Stimulated activated CD8-positive, alpha-beta memory T cell treated with anti-CD3 and anti-CD28 coated beads, Interleukin-7, amount 100 ng/mL, for 1 hour (primary cell): ENCODE measurements at regions not wholly inside any gene's neighbourhood (a gene's known extent, or its start where the extent isn't known, plus 50 kb on each side); places are given as distances from the start of the nearest gene placed in this dataset.
"Not testable (repeated sequence)": the region's sequence is repeated elsewhere in the genome, so short reads cannot be mapped to it uniquely, and the experiment has no call there.

Experiments
- DNase-seq, 2 donors: peaks; one replicate each; pipeline ENCODE4 v3.0.0-alpha.2; 2020; ENCODE audit warnings: low read depth in 2 of 2

GRCh38 chr3:110323349-110323748 is 748.3 kb upstream of the NECTIN3 start:
- DNase-seq = no peak

- no peak for DNase-seq
These were observed 747.4 kb upstream of the NECTIN3 start for GRCh38 chr3:110324171-110324705.

- no peak for DNase-seq
These were observed 743.7 kb upstream of the NECTIN3 start for GRCh38 chr3:110327870-110328269.

- DNase-seq = not testable (repeated sequence)
These were observed 740.1 kb upstream of the NECTIN3 start for GRCh38 chr3:110331562-110331961.

- no peak for DNase-seq
These were observed 739.0 kb upstream of the NECTIN3 start for GRCh38 chr3:110332629-110333028.

- no peak for DNase-seq
These were observed 730.6 kb upstream of the NECTIN3 start for GRCh38 chr3:110341047-110341446.

- DNase-seq = no peak
These were observed 728.2 kb upstream of the NECTIN3 start for GRCh38 chr3:110343376-110343775.

GRCh38 chr3:110343945-110344344 is 727.7 kb upstream of the NECTIN3 start:
- no peak for DNase-seq

GRCh38 chr3:110344487-110344886 is 727.1 kb upstream of the NECTIN3 start:
- no peak for DNase-seq

- DNase-seq = no peak
These were observed 726.5 kb upstream of the NECTIN3 start for GRCh38 chr3:110344897-110345767.

GRCh38 chr3:110349295-110349694 is 722.3 kb upstream of the NECTIN3 start:
- DNase-seq = no peak

GRCh38 chr3:110352841-110353604 is 718.6 kb upstream of the NECTIN3 start:
- DNase-seq = no peak

- DNase-seq = no peak
These were observed 708.9 kb upstream of the NECTIN3 start for GRCh38 chr3:110362751-110363150.

- DNase-seq = not testable (repeated sequence)
These were observed 704.3 kb upstream of the NECTIN3 start for GRCh38 chr3:110367289-110367688.

- DNase-seq = no peak
These were observed 695.7 kb upstream of the NECTIN3 start for GRCh38 chr3:110375751-110376518.

GRCh38 chr3:110378481-110378880 is 693.1 kb upstream of the NECTIN3 start:
- no peak for DNase-seq

- no peak for DNase-seq
These were observed 689.6 kb upstream of the NECTIN3 start for GRCh38 chr3:110381992-110382391.

- DNase-seq = no peak
These were observed 688.3 kb upstream of the NECTIN3 start for GRCh38 chr3:110383356-110383755.

- no peak for DNase-seq
These were observed 687.0 kb upstream of the NECTIN3 start for GRCh38 chr3:110384601-110385000.

GRCh38 chr3:110389005-110389404 is 682.6 kb upstream of the NECTIN3 start:
- no peak for DNase-seq

GRCh38 chr3:110390372-110390771 is 681.2 kb upstream of the NECTIN3 start:
- no peak for DNase-seq

- no peak for DNase-seq
These were observed 680.6 kb upstream of the NECTIN3 start for GRCh38 chr3:110391042-110391441.
